NCI-H345 treated with DMSO at 0.1 percent for 48 hours (cell line): ENCODE measurements at regions not wholly inside any gene's neighbourhood (a gene's known extent, or its start where the extent isn't known, plus 50 kb on each side); places are given as distances from the start of the nearest gene placed in this dataset.
"Not testable (repeated sequence)": the region's sequence is repeated elsewhere in the genome, so short reads cannot be mapped to it uniquely, and the experiment has no call there.

Source experiments
- DNase-seq: peaks from one replicate; lab custom pipeline; 2025; ENCODE audit not compliant: unreplicated experiment; lab: John Stamatoyannopoulos, UW

- DNase-seq, result no peak
Measured at GRCh38 chr3:101913168-101913567, 63.9 kb downstream of the NFKBIZ start.

- not testable (repeated sequence) for DNase-seq
Measured at GRCh38 chr3:101917761-101918160, 68.4 kb downstream of the NFKBIZ start.

DNA sequence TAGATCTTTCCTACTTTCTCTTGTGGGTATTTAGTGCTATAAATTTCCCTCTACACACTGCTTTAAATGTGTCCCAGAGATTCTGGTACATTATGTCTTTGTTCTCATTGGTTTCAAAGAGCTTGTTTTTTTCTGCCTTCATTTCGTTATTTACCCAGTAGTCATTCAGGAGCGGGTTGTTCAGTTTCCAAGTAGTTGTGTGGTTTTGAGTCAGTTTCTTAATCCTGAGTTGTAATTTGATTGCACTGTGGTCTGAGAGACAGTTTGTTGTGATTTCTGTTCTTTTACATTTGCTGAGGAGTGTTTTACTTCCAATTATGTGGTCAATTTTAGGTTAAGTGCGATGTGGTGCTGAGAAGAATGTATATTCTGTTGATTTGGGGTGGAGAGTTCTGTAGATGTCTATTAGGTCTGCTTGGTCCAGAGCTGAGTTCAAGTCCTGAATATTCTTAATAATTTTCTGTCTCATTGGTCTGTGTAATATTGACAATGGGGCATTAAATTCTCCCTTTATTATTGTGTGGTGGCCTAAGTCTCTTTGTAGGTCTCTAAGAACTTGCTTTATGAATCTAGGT is 72.9 kb downstream of the NFKBIZ start:
- not testable (repeated sequence) for DNase-seq

GRCh38 chr3:101924621-101925020 is 75.3 kb downstream of the NFKBIZ start:
- not testable (repeated sequence) for DNase-seq

DNA sequence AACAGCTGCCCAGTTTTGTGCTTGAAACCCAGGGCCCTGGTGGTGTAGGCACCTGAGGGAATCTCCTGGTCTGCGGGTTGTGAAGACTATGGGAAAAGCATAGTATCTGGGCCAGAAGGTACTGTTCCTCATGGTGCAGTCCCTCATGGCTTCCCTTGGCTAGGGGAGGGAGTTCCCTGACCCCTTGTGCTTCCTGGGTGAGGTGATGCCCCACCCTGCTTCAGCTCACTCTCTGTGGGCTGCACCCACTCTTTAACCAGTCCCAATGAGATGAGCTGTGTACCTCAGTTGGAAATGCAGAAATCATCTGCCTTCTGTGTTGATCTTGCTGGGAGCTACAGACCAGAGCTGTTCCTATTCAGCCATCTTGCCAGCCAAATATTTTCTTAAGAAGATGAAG is 75.8 kb downstream of the NFKBIZ start:
- not testable (repeated sequence) for DNase-seq

DNA sequence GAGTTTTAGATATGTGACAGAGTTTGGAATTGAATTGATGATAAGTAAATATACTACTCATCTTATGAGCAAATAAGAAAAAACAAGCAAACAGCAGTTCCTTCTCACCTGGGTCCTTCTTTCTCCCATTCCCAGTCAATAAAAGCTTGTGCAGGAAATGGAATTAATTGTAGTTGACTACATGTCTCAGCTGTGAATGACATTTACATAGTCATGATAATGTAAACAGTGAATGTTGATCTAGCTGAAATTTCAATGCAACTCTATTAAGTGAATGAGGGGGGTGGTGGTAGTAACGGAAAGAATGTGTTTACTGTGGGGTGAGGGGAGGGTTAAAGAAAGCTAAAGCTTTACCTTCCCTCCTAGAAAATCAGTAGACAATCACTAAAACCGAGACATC is 76.2 kb downstream of the NFKBIZ start:
- DNase-seq, result no peak

DNA sequence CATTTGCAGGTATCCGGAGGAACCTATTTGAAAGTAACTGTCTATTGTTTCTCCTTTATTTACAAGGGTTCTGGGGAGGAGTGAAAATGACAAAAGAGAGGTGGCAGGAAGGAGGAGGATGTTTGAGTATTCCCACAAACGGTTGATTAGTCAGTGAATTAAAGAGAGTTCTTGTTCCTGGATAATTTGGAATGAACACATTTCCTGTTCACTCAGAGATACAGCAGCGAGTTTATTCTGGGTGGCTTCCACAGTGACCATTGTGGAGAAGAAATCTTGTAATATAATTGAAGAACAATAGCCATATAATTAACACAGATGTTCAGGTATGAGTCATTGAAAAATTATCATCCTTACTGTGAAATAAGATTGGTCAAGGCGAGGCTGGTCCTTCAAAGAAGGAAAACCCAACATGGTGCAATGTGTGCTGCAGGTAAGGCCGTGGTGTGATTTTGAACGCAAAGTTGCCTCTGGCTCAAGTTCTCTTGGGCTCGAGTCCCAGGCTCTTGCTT is 77.3 kb downstream of the NFKBIZ start:
- no peak for DNase-seq

GRCh38 chr3:101928890-101929289 is 79.6 kb downstream of the NFKBIZ start:
- no peak for DNase-seq

DNA sequence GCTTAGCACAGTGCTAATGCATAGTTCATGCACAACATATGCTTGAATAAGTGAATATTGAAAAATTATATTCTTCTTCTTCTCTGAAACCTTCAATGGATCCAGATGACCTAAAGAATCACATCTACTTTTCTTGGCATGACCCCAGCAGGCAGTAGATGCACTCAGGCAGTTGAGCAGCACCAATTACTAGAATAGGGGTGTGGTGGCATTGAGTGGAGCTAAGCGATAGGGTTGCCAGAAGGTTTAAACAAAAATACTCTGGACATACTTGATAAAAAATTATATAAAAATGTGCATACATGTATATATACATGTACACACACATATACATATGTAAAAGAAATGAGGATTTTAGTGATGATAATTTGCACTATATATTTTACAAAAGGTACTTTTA is 81.8 kb downstream of the NFKBIZ start:
- DNase-seq, result no peak

DNA sequence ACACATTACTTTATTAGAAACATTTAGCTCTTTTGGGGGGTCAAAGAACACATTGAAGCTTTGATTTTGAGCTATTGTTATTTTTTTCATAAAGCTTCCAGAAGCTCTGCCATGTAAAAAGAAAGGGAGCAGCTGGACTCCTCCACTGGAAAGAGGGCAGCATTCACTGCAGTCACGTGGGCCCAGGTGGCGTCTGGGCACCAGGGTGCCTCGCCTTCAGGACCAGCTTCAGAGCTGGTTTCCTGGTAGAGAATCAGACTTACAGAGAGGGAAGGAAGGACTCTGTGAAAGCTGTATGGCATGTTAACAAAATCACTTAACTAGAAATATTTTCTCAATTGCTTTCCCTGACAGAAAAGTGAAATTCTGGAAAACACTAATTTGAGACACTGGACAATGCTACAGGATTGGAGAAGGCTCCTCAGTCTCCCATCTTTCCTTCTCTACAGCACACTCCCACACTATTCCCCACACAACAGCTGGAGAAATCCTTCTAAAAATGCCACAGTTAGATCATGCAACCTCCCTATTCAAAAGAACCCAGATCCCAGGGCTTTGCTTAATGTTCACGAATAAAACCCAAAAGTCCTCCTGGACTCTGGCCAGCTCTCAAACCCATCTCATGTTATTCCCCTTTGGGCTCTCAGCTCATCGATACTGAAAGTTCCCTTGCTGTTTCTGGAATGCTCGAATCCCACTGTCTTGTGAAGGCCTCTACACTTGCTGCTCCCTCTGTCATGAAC is 83.2 kb downstream of the NFKBIZ start:
- DNase-seq, result no peak

DNA sequence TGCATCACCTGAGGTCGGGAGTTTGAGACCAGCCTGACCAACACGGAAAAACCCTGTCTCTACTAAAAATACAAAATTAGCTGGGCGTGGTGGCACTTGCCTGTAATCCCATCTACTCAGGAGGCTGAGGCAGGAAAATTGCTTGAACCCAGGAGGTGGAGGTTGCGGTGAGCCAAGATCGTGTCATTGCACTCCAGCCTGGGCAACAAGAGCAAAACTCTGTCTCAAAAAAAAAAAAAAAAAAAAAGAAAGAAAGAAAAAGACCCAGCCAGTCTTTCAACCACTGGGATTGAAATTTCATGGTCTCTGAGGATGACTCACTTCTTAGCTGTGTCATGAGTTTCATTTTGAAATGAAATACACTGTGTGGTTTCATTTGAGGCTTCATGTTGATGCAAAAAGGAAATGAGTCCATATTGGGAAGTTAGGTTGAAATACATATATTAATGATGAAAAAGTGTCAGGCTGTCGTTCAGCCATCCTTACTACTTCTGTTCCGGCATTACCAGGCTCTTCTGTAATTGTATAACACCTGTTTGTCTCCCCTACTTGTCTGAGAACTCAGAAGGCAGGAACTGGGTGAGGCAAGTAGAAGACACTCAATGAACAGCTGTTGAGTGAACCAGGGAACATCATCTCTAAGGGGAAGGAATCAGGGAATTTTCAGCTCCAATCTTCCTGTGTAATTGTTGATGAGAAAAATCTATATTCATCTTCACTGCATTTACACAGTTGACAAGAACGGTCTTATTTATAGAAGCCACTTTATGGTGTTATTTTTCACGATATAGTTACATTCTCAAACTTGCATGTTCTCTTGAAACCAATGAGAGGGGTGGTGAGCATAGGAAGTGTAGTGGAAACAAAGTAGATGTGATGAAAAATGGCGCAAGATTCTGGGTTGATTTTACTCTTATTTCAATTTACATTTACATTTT is 87.4 kb downstream of the NFKBIZ start:
- no peak for DNase-seq

GRCh38 chr3:101938262-101938847 is 89.0 kb downstream of the NFKBIZ start:
- DNase-seq, result no peak

GRCh38 chr3:101939361-101940049 is 90.2 kb downstream of the NFKBIZ start:
- no peak for DNase-seq

DNA sequence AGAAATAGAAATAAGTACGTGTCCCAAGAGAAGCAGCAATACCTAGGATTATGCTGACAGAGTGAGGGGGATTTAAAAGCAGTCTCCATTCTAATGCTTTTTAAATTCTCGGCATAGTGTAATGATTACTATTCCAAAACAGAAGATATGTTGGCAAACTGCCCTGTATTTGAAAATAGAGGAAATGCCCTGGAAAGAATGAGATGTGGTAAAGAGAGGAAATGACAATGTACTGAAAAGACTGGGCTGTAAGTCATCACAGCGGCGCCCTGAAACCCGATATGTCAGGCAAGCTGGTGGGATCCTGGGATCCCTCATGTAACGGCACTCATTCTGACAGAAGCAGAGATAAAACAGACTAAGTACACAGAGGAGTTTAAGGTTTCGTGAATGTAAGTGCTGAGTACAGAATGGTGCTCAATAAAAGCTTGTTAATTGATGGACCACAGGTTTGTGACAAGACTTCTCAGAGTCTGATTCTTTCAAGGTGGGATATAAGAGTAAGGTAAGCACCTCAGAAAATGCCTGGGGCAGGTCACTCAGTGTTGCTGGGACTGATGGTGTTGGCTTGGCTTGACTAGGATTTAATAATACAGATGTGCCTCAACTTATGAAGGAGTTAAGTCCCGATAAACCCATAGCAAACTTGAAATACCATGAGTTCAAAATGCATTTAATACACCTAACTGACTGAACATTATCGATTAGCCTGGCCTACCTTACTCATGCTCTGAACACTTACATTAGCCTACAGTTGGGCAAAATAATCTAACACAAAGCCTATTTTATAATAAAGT is 91.4 kb downstream of the NFKBIZ start:
- no peak for DNase-seq

GRCh38 chr3:101941318-101942040 is 92.2 kb downstream of the NFKBIZ start:
- DNase-seq, result no peak

GRCh38 chr3:101942356-101942755 is 93.0 kb downstream of the NFKBIZ start:
- no peak for DNase-seq

- DNase-seq, result no peak
Measured at GRCh38 chr3:101943029-101943428, 93.7 kb downstream of the NFKBIZ start.

GRCh38 chr3:101944308-101944707 is 95.0 kb downstream of the NFKBIZ start:
- no peak for DNase-seq

DNA sequence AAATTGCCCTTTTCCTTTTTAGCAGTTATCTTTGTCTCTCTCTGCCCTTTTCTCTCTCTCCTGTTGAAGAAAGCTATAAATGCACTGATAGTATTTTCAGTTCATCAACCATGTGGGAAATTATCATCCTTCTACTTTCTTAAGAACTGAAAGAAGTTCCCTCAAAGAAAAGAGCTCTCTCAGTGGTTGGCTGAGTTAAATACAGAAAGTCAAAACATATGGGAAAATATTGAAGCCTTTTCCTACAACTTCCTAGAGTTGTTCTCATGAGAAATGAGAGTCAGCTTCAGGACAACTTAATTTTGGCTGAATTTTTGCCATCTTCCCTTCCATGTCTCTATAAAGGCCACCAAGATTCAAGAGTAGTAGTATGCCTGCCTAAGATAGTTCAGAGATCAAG is 96.7 kb downstream of the NFKBIZ start:
- DNase-seq, result no peak
